ENCODE measurements at regions not wholly inside any gene's neighbourhood (a gene's known extent, or its start where the extent isn't known, plus 50 kb on each side); places are given as distances from the start of the nearest gene placed in this dataset.

GRCh38 chr6:135796643-135797305 is 54.7 kb upstream of the PDE7B start:
- TF ChIP-seq CTCF (IDR thresholded peaks at IDR 0.05) = no peak

- no peak for TF ChIP-seq CTCF (IDR thresholded peaks at IDR 0.05)
These were observed 54.1 kb upstream of the PDE7B start for GRCh38 chr6:135797361-135797760.

GRCh38 chr6:135798751-135799515 is 52.6 kb upstream of the PDE7B start:
- TF ChIP-seq CTCF (IDR thresholded peaks at IDR 0.05) = no peak

Measured in LNCAP (cell line).